ENCODE measurements at regions not wholly inside any gene's neighbourhood (a gene's known extent, or its start where the extent isn't known, plus 50 kb on each side); places are given as distances from the start of the nearest gene placed in this dataset.

- no peak for TF ChIP-seq EZH2 (IDR thresholded peaks at IDR 0.05; ENCODE audit: low read length, missing control alignments)
- no peak for TF ChIP-seq CTCF (conservative IDR thresholded peaks at IDR 0.05 in 1 of 2, IDR thresholded peaks at IDR 0.05 in 1 of 2; ENCODE audit: low read depth in 1 of 2, low read length in 2 of 2)
Observed at GRCh38 chr18:61141691-61142090, 191.5 kb upstream of the CDH20 start.

Data from fibroblast of lung (primary cell).